WTC11 (cell line): ENCODE measurements at regions not wholly inside any gene's neighbourhood (a gene's known extent, or its start where the extent isn't known, plus 50 kb on each side); places are given as distances from the start of the nearest gene placed in this dataset.

Source experiments
- ATAC-seq: fragments of 200-7000 bp; cut with Tn5 transposase; 2 replicates; pipeline ENCODE4 v1.10.0; 2021; ENCODE audit warnings: mild to moderate bottlenecking, moderate library complexity
- CTCF ChIA-PET: fragments of 300-600 bp; sonication (Branson Sonifier 250); formaldehyde crosslinking; loops from one replicate; lab custom pipeline; 2021; ENCODE audit warnings: antibody characterized with exemption; lab: Charles Lee
- POLR2A ChIA-PET: fragments of 350-600 bp; sonication (Branson Sonifier 250); formaldehyde crosslinking; loops from one replicate; lab custom pipeline; 2021; ENCODE audit warnings: antibody characterized with exemption; lab: Charles Lee
- DNase-seq: peaks from one replicate; pipeline ENCODE4 v3.0.0; 2021; ENCODE audit warnings: low spot score
- H3K27ac Mint-ChIP-seq: 2 replicates; pipeline ENCODE4 v1.8.0; 2021; ENCODE audit warnings: mixed read lengths
- H3K27me3 Mint-ChIP-seq: 2 replicates; pipeline ENCODE4 v1.8.0; 2021; ENCODE audit warnings: low read depth, mild to moderate bottlenecking, moderate library complexity, mixed read lengths
- H3K36me3 Mint-ChIP-seq: 2 replicates; pipeline ENCODE4 v1.8.0; 2021; ENCODE audit warnings: mixed read lengths
- H3K4me1 Mint-ChIP-seq: 2 replicates; pipeline ENCODE4 v1.8.0; 2022; ENCODE audit warnings: mixed read lengths
- H3K4me3 Mint-ChIP-seq: 2 replicates; pipeline ENCODE4 v1.8.0; 2021; ENCODE audit warnings: mild to moderate bottlenecking, moderate library complexity, mixed read lengths
- H3K9me3 Mint-ChIP-seq: 2 replicates; pipeline ENCODE4 v1.8.0; 2021; ENCODE audit warnings: mixed read lengths
- ARID4B ChIP-seq: sonication (generic); formaldehyde crosslinking; IDR thresholded peaks from 2 replicates; pipeline ENCODE4 v1.8.0; 2023; ENCODE audit warnings: missing genetic modification reagents, mild to moderate bottlenecking, borderline replicate concordance
- ATF6 ChIP-seq: sonication (generic); formaldehyde crosslinking; IDR thresholded peaks from 2 replicates; pipeline ENCODE4 v1.8.1; 2023; ENCODE audit warnings: mild to moderate bottlenecking, missing genetic modification reagents
- CTCF ChIP-seq: fragments of 200-600 bp; IDR thresholded peaks from 2 replicates; pipeline ENCODE4 v1.8.0; 2022; ENCODE audit warnings: antibody characterized with exemption
- ELF4 ChIP-seq: sonication (generic); formaldehyde crosslinking; IDR thresholded peaks from 2 replicates; pipeline ENCODE4 v1.8.1; 2022; ENCODE audit warnings: low read depth, mild to moderate bottlenecking, moderate library complexity, missing genetic modification reagents
- FOXP1 ChIP-seq: sonication (generic); formaldehyde crosslinking; IDR thresholded peaks from 2 replicates; pipeline ENCODE4 v1.8.0; 2022; ENCODE audit warnings: missing genetic modification reagents, mild to moderate bottlenecking, moderate library complexity, borderline replicate concordance
- GTF2I ChIP-seq: fragments of 250-450 bp; sonication (Bioruptor Pico); conservative IDR thresholded peaks from 2 replicates; pipeline ENCODE4 v1.4.0; 2021; ENCODE audit warnings: mild to moderate bottlenecking
- HMGXB4 ChIP-seq: sonication (generic); formaldehyde crosslinking; IDR thresholded peaks from 2 replicates; pipeline ENCODE4 v1.8.1; 2023; ENCODE audit warnings: mild to moderate bottlenecking, moderate library complexity, missing genetic modification reagents
- IRF2 ChIP-seq: sonication (generic); formaldehyde crosslinking; IDR thresholded peaks from 2 replicates; pipeline ENCODE4 v1.8.0; 2022; ENCODE audit warnings: low read depth, missing genetic modification reagents, borderline replicate concordance
- JAZF1 ChIP-seq: fragments of 250-450 bp; sonication (Bioruptor Pico); IDR thresholded peaks from 2 replicates; pipeline ENCODE4 v1.9.0; 2021; ENCODE audit warnings: moderate library complexity, mild to moderate bottlenecking, inconsistent platforms
- NFATC4 ChIP-seq: fragments of 250-450 bp; sonication (Bioruptor Pico); IDR thresholded peaks from 2 replicates; pipeline ENCODE4 v1.9.0; 2021; ENCODE audit warnings: mild to moderate bottlenecking
- PREB ChIP-seq: sonication (generic); formaldehyde crosslinking; IDR thresholded peaks from 2 replicates; pipeline ENCODE4 v1.8.1; 2022; ENCODE audit warnings: mild to moderate bottlenecking, missing genetic modification reagents, moderate library complexity, borderline replicate concordance
- TP53 ChIP-seq: sonication (generic); formaldehyde crosslinking; IDR thresholded peaks from 2 replicates; pipeline ENCODE4 v1.8.1; 2023; ENCODE audit warnings: mild to moderate bottlenecking, missing genetic modification reagents
- ZBTB43 ChIP-seq: sonication (generic); formaldehyde crosslinking; IDR thresholded peaks from 2 replicates; pipeline ENCODE4 v1.8.1; 2023; ENCODE audit warnings: mild to moderate bottlenecking, missing genetic modification reagents
- ZNF138 ChIP-seq: sonication (generic); formaldehyde crosslinking; conservative IDR thresholded peaks from 2 replicates; pipeline ENCODE4 v1.8.1; 2022; ENCODE audit warnings: mild to moderate bottlenecking, moderate library complexity, missing genetic modification reagents
- ZNF232 ChIP-seq: sonication (generic); formaldehyde crosslinking; IDR thresholded peaks from 2 replicates; pipeline ENCODE4 v1.8.0; 2022; ENCODE audit warnings: mild to moderate bottlenecking, missing genetic modification reagents

GRCh38 chr2:126764686-126765265, 108.8 kb downstream of the GYPC start (continued):
- no peak for TF ChIP-seq ZBTB43 (CRISPR knock-in tag)
- no peak for TF ChIP-seq ATF6 (CRISPR knock-in tag)

- Mint-ChIP-seq H3K4me1 (no peaks in the 10 kb centered on the region), H3K36me3 (no peaks in the 10 kb centered on the region), H3K9me3 (no peaks in the 10 kb centered on the region), H3K4me3 (no peak overlapping the region), H3K27ac (no peak overlapping the region), H3K27me3 (peaks cover 6% of the 10 kb centered on the region)
- POLR2A ChIA-PET = no interaction called here
- TF ChIP-seq FOXP1 = no peak
- no peak for TF ChIP-seq NFATC4 (CRISPR knock-in tag)
- TF ChIP-seq JAZF1 (CRISPR knock-in tag) = no peak
- DNase-seq (no peak), ATAC-seq (no peak)
- CTCF ChIA-PET = interaction anchor here (0.7 kb wide), 1 partner anchor 260 kb away, joined by 3 read pairs; no protein-coding TSS in a partner anchor
Observed at GRCh38 chr2:126765395-126765794, 109.4 kb downstream of the GYPC start.

- ChIA-PET POLR2A (no interaction called here), CTCF (interaction anchor here (1.3 kb wide), 1 partner anchor 10 kb away, joined by 4 read pairs; no protein-coding TSS in a partner anchor)
- H3K36me3 Mint-ChIP-seq = no peaks in the 10 kb centered on the region
- no peak overlapping the region for H3K4me3 Mint-ChIP-seq
- no peak overlapping the region for H3K27ac Mint-ChIP-seq
- H3K27me3 Mint-ChIP-seq = peaks cover 11% of the 10 kb centered on the region
- H3K4me1 Mint-ChIP-seq = peaks cover 3% of the 10 kb centered on the region; the same call in 1 of the 2 replicates
- ATAC-seq = no peak
- DNase-seq = no peak
- no peaks in the 10 kb centered on the region for H3K9me3 Mint-ChIP-seq
- TF ChIP-seq TP53 (CRISPR knock-in tag) (no peak), PREB (no peak), ELF4 (CRISPR knock-in tag) (no peak), ZNF138 (CRISPR knock-in tag) (no peak), ARID4B (CRISPR knock-in tag) (no peak), HMGXB4 (CRISPR knock-in tag) (no peak), IRF2 (CRISPR knock-in tag) (no peak), CTCF (no peak), ZNF232 (CRISPR knock-in tag) (no peak), GTF2I (no peak), ATF6 (CRISPR knock-in tag) (no peak), NFATC4 (CRISPR knock-in tag) (no peak)
Observed at GRCh38 chr2:126766295-126766968, 110.5 kb downstream of the GYPC start.
